ENCODE measurements at regions not wholly inside any gene's neighbourhood (a gene's known extent, or its start where the extent isn't known, plus 50 kb on each side); places are given as distances from the start of the nearest gene placed in this dataset.
A peak's percentile ranks its signal among the peaks of the same experiment; 100 is the strongest.

- no peak for DNase-seq
These were observed 852.1 kb downstream of the MAT2B start for GRCh38 chr5:164357395-164358033.

DNA sequence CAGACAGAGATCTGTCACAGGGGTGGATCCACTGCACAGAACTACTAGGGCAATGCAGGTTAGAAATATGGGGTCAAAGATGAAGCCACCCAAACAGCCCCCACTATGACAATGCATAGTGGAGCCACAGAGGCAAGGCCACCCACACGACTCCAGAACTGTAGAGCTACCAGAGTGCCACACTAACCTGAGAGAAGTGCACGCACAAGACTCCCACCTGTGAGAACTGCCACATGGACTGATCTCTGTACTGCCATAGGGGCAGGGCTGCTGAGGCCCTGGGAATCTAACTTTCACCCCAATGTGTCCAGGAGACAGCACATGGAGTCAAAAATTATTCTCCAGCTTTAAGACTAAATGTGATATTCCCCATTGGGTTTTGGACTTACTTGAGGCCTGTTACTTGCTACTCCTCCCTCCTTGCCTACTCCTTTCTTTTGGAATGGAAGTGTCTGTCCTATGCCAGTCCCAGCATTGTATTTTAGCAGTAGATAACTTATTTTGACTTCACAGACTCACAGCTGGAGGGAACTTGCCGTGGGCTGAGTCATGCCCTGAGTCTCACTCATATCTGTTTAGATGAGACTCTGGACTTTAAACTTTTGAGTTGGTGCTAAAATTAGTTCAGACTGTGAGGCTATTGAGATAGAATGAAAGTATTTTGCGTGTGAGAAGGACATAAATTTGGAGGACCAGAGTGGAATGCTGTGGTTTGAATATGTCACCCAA is 853.3 kb downstream of the MAT2B start:
- no peak for DNase-seq

DNA sequence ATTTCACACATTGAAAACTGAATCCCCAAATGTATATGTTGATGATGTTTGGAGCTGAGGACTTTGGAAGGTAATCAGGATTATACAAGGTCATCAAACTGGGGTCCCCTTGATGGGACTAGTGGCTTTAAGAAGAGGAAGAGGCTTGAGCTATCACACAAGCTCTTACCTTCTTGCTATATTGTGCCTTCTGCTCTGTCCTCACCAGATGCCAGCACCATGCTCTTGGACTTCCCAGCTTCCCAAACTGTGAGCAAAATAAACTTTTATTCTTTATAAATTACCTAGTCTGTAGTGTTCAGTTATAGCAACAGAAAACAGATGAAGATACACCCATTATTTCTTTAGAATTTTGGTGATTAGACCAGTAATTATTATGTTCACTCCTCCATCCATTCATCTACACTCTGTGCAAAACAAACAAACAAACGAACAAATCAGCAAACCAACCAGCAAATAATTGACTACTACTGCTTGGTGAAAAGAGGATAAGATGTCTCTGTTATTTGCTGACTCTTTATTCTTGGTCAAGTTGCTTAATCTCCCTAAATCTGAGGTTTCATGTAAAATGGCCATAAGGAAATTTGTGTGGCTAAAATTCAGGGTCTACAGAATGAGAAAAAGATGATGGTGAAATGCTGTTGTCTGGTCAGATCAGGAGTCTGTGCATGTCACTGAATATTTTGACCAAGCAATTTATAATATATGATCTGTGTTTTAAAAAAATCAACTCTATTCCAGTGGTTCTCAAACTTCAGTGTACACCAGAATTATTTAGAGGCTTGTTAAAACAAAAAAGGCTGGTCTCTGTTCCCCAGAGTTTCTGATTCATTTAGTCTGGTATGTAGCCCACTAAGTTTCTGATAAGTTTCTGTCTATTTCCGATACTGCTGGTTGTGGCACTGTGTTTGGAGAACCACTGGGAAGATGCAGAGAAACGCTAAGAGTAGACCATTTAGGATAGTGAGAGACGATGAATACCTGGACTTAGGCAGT is 854.1 kb downstream of the MAT2B start:
- DNase-seq = no peak

DNA sequence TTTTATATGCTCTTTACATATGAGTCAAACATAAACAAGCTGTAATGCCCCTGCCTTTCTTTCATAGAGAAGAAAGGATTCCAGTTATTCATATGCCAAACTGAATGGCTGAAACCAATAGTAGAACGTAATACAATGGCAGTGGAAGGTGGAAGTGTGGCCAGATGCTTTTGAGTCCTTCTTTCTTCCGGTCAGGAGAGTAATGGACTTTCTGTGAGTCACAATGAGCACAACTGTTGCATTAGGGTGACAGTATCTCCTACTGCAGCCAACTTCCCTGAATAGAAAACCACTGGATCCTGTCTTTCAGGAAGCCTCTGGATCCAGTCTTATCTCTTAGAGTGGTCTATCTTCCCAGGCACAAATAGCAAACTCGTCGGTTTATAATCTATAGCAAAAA is 855.2 kb downstream of the MAT2B start:
- DNase-seq = no peak

DNA sequence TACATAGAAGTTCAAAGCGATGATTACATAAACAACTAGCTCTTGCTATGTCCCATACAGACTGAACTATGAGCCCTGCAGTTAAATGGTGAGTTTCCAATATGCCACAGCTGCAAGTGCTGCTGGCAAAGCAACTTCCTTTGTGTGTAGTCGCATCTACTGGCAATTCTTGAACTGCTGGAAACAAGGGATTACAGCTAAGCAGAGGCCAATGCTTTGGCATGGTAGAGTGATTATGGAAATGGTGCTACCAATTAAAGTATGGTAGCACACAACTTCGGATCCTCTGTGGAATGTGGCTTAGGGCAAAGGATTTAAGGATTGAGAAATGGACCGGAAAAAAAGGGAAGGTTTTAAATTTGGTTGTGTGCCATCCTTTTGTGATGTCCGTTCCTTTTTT is 856.6 kb downstream of the MAT2B start:
- DNase-seq = no peak

DNA sequence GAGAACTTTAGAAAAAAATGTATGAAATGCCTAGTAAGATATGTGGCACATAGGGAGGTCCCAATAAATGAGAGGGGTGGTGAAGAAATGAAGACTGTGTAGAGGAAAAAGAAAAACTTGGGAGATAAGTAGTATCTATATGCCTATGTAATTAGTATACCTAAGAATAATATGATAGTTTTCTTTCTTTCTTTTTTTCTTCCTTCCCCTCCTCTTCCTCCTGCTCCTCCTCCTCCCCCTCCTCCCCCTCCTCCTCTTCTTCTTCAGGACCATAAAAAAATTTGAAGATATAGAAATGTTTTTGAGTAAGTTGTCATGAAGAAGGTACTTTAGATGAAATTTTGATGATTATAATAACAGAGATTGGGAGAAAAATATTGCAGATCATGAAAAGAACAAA is 857.4 kb downstream of the MAT2B start:
- no peak for DNase-seq

GRCh38 chr5:164364237-164365208 is 859.1 kb downstream of the MAT2B start:
- no peak for DNase-seq

DNA sequence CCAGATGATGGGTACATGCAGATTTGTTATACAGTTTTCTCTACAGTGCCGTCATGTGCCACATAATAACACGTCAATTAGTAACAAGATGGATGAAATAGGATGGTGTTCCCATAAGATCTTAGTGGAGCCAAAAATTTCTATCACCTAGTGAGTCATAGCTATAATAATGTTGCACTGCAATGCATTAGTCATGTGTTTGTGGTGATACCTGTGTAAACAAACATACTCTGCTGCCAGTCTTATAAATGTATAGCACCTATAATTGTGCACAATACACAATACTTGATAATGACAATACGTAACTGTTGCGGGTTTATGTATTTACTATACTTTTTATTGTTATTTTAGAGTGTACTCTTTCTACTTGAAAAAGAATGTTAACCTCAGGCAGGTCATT is 865.4 kb downstream of the MAT2B start:
- peak; percentile 42 for DNase-seq

- DNase-seq = no peak
These were observed 867.5 kb downstream of the MAT2B start for GRCh38 chr5:164372892-164373291.

DNA sequence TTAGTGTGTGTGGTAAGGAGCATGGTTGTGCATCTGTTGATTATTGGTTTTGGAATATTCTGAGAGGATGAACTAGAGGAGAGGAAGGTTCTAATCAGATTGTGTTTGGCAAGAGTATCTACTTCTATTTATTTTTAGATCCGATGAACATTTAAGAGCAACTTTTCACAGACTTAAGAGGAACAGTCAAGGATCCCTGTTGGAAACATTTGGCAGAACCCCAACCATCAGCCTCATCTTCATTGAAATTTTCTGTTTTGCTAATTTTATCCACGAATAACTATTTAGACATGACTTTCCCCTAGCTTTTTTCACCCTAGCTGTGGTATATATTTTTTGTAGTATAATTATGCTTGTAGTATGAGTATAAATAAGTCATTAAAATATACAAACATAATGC is 868.5 kb downstream of the MAT2B start:
- DNase-seq = no peak

DNA sequence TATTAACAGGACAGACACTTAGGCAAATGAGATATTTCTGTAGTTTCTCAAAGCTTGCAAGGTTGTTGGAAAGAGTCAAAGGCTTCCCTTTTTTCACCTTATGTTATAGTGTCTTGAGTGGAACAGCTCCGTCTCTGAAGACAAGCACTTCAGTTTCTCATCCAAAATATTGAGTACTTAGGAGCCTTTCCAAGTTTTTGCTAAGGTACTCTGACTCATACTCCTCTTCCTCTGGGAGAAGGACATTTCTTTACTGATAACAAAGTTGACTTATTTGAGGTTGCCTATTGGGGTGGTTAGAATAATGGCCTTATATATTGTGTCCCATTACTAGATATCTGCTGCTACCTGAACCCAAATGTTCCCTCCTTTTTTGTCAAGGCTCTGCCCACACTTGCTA is 869.6 kb downstream of the MAT2B start:
- DNase-seq = no peak

DNA sequence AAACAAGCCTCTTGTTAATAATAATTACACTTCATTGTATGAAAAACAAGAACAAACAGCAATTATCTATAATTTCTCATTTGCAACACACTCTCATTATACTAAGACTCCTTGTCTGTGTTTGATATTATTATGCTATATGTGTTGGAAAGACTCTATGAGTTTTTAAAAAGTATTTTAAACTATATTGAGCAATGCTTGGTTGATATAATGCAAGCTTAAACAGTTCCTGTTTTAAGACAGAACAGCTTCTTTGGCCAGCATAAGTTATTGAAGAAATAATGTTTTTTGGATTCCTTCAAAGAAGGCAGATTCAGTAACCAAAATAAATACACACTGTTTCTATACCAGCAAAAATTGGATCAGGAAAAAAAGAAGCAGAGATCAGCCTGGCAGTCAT is 871.4 kb downstream of the MAT2B start:
- DNase-seq = no peak

- DNase-seq = no peak
These were observed 872.3 kb downstream of the MAT2B start for GRCh38 chr5:164377746-164378145.

DNA sequence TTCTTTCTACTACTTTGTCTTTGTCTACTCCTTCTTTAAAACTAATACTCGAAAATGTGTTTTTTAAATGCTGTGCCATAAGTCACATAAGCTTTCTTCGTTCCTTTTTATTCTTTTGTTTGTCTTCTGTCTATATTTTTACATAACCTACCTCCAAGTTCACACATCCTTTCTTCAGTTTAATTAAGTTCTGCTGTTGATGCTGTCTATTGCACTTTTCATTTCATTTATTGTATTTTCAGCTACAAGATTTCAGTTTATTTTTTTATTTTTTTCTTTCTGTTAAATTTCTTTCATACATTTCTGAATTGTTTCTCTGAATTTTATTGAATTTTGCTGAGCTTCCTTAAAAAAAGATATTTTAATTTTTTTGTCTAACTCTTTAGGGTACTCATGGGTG is 878.2 kb downstream of the MAT2B start:
- no peak for DNase-seq

DNA sequence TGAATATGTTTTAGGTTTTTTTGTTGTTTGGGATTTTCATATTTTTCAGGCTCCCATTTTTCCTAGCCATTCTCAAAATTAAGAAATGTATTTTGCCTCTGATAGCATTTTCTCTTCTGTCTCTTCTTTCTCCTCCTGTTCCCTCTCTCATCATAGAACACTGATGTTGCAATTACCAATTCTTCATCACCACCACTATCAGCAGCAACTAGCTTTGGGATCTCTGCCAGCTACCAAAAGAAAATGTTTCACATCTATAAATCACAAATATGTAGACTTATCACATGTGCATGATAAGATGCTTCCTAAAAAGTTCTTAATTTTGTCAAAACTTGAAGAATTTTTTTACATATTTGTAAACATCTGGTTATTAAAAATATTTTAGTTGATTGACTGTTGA is 887.1 kb downstream of the MAT2B start:
- no peak for DNase-seq

GRCh38 chr5:164394686-164395194 is 889.3 kb downstream of the MAT2B start:
- DNase-seq = no peak

DNA sequence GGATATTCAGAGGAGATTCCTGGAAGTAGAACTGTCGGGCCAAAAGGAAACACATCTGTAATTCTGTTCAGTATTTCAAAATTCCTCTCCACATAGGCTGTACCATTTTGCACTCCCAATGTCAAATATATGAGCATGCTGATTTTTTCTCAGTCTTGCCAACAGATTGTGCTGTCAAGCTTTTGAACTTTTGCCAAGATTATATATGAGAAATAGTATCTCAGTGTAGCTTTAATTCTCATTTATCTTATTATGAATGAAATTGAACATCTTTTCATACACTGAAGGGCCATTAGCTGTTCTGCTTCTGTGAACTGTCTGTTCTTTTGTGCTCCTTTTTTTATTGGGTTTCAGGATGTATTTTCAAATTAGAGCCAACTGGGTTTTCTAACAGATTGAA is 907.1 kb downstream of the MAT2B start:
- no peak for DNase-seq

GRCh38 chr5:164420161-164420560 is 914.7 kb downstream of the MAT2B start:
- no peak for DNase-seq

GRCh38 chr5:164422400-164422799 is 917.0 kb downstream of the MAT2B start:
- DNase-seq = no peak

DNA sequence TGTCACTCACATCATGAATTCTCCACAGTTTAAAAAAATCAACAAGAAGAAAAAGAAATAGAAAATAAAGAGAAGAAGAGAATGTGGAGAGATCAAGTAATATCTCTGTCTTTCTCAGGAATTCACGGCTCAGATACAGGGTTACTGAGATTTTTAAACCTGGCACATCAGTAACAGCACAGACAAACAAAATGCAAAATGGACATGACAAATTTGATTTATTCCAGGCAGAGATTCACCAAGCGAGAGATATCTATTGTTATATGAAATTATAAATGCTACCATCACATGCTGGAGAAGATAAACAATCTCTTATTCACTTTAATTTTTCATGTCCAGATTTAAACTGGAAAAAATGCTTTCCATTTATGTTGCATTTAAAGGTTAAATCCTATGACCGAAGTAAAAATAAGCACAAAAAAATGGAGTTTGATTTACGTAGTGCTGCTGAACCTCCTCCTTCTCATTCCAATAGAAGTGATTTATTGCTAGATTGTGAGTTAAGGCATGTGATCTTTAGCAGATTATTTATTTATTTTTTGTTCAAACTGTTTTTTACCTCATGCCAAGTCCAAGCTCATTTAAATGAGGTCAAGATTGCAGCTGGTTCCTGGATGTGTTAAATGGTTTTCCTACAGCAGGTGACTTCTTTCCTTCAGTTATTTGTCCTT is 926.4 kb downstream of the MAT2B start:
- no peak for DNase-seq

- no peak for DNase-seq
These were observed 927.9 kb downstream of the MAT2B start for GRCh38 chr5:164433106-164433870.
